HG03378 (cell line): ENCODE measurements at regions not wholly inside any gene's neighbourhood (a gene's known extent, or its start where the extent isn't known, plus 50 kb on each side); places are given as distances from the start of the nearest gene placed in this dataset.

Experiments
- ATAC-seq: cut with Tn5 transposase; IDR thresholded peaks from one replicate; pipeline ENCODE4 v1.9.1; 2021; ENCODE audit warnings: mild to moderate bottlenecking, moderate library complexity; ENCODE audit not compliant: unreplicated experiment

DNA sequence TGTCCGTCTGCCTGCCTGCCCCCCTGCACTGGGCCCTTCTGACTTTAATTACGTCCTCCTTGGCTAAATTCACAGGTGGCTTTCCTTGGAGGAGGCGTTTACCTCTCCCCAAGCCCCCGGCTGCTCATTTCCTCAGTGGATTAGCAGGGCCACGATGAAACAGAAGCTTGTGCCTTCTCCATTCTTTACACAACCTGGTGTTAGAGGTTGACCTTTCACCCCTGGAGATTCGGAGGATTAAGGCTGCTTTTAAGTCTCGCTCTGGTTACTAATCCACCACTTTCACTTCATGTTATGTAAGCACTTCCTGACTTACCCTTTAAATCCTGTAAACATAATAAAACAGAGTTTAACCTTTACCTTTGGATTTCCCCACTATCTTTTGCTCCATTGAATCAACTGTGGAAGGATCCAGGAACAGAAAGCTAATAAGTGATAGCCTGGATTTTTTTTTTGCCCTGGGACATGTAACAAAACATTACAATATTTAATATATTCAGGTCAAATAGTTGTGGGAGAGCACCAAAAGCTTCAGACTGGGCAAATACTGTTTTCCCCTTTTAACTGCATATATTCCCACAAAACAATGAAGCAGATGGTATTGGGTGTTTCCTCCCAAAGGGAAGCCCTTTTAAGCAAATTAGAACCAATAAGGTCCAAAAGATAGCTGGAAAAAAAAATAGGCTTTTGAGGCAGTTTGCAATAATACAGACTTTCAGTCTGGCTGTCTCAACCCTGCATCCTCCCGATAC lies 370.2 kb downstream of the EN1 start:
- ATAC-seq: no peak

DNA sequence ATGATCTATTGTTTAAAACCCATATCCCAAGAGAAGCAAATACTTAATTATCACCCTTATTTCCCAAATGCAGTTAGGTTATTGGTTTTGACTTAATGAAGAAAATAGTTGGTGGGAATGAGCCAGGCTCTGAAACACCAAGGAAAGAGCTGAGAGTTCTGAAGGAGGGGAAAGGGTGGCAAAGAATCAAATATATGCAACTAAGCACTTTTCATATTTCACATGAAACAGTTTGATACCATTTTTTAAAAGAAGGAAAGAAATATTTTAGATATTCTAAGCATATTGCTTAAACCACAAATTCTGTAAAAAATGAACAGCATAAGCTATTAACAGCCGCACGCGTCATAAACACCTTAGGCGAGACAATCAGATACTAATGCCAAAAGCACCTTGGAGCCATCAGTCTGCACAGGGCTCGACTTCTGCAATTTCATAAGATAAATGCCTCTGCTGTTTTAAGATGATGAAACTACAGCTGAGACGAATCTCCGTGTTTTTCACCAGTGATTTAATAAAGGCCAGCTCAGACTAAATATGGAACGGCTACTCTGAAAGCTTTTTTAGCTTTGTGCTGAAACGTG lies 371.7 kb downstream of the EN1 start:
- ATAC-seq: no peak

DNA sequence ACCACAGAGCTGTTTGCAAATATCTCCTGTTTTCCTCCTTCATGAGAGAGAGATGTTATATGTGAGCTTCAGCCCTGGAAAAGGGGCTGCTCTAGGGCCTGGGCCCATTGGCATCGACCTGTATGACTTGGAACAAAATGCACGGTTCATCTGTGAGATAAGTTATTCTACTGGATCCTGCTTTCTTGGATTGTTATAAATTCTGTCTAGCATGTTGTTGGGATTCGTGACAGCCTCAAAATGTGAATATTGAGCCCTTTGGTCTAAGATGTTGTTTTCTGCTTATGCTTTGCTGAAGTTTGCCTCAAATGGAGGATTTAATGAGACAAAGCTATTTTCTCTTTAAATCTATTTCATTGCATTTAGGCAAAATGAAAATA lies 372.9 kb downstream of the EN1 start:
- no peak for ATAC-seq

DNA sequence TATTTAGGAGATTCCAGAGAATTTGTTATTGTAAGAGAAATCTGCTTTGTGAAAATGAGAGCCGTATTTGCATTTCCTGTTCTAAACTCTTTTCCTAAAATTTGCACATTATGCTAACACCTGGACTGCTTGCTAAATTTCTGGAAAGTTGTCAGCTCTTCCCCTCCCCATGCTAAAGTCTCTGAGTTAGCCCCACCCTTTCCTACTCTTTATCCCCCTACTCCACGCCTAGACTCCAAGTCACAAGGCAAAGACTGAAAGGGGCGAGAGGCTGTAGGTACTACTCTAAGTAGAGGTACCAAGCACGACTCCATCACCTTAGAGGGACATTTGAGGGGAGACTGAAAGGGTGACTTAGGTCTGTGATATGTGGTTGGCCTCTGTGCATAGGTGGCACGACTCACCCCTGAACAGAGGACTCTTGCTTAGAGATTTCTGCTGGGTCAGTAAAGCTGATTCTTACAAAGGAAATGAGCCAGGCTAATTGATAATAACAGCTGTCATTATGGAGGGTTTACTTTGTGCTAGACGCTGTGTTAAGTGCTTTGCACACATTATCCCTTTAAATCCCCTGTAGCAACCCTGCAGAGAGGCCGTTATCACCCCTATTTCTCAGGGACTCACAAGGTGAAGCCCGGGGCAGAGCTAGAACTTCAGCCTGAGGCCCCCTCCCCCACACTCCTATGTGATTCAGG lies 373.5 kb downstream of the EN1 start:
- ATAC-seq: no peak

DNA sequence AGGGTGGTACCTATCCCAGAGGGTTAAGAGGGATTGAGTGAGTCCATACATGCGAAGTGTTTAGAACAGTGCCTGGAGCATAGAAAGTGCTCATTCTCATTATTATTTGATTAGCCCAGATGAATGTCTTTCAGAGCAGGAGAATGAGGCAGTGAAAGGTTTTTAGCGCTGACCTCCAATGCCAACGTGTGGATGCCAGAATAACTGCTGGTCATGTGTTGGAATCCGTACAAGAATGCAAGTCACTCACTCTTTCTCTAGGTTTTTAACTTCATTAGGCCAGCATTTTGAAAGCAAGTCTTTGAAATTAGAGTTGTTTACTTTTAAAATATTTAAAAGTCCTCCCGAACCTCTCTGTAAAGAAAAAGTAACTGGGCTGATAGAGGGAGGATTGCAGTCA lies 374.2 kb downstream of the EN1 start:
- ATAC-seq: no peak

DNA sequence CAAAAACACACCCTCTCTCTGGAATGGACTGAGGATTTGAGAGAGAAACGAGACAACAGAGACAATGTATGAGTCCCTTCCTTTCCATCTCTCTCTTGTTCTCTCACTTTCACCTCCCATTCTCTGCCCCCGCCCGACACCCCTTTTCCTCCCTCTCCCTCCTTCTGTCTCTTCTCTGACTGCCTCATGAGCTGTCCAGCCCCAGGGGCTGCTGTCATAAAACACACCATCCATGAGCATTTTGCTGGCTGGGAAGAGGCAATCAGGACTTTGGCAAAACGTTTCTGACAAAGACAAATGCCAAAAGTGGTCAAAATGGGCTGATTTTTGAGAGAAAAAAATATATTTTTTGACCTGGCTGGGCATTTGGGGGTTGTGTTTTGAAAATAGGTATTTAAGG lies 377.2 kb downstream of the EN1 start:
- ATAC-seq: no peak

DNA sequence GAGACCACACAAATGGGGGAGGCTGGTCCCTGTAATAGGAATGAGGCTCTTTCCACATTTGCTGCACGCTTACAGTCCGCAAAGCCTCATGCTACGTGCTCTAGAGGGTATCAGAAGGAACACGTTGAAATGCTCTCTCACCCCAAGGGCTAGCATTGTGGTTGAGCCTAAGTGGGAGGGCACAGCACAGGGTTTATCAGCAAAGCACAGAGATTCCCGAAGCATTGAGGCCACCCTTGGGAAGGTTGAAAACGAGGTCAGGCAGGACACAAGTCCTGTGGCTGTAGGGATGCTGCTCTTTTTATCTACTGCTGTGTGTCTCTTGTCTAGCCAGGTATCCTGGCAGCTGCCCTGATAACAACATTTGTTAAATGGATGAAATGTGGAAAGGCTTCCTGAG lies 378.3 kb downstream of the EN1 start:
- ATAC-seq: no peak

DNA sequence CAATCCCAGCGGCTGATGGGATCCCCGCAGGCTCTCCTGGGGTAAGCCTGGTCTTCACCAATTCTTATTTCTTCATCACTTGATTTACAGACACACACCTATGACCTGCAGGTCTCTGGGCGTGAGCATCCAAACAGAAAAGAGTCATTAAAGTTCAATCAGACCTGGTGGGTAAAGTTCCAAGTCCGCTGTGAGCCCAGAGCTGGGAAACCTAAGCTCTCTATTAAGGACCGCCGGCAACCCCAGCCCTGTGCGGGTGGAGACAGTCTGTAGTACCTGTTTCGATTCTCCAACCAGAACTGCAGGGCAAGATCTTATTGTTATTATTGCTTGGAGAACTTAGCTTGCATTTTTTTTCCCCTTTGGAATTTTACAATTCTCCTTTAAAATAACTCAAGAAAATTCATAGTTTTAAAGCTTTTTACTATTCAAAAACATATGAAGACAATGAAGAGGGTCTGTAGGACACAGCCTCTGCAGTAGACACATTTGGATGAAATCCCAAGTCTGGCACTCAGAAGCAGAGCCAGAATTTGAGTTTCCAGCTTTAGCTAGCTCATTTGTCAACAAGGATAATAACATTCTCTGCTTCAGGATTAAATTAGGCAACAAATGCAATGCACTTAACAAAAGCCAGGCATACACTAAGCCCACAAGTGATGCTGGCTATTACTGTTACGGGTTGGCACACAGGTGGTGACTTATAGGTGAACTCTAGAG lies 376.4 kb downstream of the INSIG2 start:
- ATAC-seq: no peak

DNA sequence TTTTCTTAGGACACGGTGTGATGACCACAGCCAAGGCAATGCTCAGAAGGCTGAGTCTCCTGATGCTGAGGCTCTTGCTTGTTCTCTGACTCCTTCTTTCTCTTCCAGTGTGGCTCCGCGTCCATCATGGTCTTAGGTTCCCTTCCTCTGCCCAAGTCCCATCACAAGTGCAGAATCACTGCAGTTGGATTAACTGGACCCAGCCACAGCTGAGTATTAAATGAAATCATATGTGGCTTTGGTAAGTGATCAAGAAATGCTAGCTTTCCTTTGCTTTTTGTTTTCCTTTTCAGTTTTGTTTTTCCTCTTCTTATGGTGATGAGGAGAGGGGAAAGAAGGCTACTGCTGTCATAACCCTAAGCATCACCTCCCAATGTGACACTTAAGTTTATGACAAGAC lies 375.8 kb downstream of the INSIG2 start:
- no peak for ATAC-seq

DNA sequence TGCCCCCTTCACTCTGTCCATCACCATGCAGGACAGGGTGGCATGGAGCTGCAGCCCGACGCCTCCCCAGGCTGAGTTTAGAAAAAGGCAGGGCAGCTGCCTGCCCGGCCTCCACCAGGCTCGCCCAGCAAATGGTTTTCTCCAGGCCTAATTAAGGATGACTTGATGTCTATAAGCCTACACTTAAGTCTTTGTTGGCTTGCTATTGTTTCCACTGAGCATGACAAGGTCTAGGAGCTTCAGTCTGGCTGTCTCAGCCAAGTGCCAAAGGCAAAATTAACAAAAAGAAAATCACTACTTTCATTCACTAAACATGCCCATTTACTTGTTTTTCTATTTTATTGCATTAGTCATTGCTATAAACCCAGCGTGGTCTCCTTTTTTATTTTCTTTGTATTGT lies 372.2 kb downstream of the INSIG2 start:
- ATAC-seq: no peak

DNA sequence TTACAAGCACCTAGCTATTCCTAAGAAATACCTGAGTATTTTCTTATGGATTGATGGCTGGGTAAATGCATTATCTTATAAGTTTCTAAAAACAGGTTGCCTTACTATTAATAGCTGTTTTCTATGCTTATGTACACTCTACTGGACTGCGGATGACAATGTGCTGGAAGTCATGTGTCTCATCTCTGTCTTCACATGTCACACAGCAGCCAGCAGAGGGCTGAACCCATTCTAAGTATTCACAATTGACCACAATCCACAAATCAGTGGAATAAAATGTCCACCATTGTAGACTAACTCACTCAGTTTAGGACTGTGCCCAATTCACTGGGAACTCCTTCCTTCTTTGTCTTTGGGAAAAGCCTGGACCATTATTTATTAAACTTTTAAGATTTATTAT lies 371.2 kb downstream of the INSIG2 start:
- no peak for ATAC-seq

DNA sequence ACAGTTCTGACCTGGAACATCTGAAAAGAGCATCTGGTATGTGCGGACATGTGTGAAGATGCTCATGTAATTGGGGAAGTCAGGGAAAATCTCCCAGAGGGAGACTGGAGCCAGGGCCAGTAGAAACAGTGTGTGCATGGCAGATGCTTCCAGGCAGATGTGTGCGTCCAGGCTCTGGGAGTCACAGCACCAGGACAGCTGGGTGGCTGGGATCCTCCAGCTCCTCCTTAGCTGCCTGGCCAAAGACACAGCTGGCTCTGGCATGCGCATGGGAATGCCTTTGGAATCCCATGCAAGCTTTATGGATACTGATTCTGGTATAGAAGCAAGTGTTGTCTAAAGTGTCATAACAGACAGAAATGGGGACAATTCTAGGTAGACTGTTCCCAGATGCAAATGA lies 369.7 kb downstream of the INSIG2 start:
- no peak for ATAC-seq

DNA sequence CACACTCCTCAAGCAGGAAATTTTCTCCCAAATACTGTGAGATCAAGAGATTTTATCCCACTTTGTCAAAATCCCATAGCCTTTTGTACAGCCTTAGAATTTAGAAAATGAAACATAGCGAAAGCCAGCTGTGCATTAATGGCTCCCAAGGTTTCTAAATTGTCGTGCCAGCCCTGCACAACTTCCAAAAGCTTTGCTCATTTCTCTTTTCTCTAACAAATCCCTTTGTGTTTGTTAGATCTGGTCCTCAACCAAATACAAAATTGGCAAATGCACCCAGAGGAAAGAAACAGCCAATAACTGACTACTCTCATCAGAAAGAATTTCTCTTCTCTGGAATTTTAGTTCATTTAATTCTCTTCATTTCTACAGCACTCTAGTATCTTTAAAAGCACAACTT lies 361.1 kb downstream of the INSIG2 start:
- no peak for ATAC-seq

DNA sequence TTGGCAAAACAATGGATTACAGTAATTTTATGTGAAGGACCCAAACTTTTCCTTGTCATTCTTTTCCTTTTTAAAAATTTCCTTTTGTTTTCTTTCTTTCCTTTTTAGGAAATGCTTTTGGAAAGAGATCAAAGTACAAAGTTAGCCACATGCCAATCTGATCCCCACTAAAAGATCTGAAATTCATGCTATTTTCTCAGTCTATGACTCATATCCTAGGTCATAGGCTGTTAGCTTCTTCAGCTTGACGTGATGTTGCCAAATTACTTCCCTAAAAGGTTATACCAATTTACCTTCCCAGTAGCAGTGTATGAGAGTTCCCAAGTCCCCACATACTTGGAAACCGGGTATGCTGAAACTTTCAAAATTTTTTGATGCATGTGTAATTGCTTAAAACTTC lies 355.3 kb downstream of the INSIG2 start:
- ATAC-seq: no peak

DNA sequence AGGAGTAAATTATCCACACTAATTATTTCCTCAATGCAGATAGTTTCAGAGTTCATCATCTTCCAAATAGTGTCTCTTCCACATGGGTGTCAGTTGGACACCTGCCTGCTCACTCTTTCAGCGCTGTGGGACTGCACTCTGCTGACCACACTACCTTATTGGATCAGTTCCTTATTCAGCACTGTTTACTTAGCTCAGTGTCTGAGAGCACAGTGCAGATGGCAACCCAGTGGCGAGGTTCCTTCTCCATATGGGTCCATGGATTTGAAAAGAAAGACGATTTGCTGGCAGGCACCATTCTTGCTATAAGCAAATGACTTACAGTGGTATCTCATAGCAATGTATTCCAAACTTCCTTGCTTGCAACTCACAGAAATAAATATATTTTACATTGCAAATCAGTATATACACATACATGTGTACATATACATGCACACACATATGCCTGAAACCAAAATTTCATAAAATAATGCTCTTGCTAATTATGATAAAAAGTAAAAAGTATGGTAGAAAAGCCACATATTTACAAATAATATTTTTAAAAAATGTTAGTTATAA lies 354.8 kb downstream of the INSIG2 start:
- ATAC-seq: no peak

DNA sequence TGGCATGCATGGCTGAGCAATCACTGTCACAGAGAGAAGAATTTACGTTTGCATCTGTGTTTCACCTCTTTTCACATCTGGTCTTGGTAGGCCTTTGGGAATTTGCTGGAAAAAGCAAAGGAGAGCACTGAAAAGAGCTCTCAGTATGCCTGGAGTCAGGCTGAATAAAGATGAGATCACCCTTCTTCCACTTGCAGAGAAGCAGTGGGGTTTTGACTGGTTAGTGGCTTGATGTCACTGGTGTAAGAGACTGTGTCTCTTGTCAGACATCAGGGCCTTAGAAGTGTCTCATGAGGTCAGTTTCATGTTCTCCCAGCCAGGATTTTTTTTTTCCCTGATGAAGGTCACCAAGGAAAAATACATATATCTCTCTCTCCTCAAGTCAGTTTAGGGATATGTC lies 353.8 kb downstream of the INSIG2 start:
- no peak for ATAC-seq

DNA sequence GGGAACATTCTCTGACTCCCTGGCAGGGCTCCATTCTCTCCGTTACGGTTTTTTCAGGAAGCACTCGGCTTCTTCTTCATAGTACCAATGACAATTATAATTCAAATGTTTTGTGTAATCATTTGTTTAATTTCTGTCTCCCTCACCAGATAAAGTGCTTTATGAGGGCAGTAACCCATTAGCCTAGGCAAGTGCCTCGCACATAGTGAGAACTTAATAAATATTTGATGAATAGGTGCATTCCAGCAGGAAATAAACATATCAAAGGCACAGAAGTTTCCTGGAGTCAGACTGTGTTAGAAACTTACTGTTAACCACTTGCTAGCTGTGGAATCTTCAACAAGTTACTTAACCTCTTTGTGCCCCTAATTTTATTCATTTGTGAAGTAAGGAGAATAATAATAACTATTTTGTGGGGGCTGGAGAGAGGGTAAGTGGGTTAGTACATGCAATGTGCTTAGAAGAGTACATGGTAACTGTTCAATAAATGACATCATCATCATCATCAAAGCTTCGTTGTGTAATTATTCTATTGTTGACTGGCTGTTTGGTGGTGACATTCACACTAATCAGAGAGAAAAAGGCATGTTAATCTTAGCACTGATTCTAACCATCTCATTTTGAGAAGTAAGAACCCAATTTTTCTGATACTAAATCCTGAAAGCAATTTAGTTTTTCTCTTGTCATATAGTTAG lies 352.3 kb downstream of the INSIG2 start:
- no peak for ATAC-seq

DNA sequence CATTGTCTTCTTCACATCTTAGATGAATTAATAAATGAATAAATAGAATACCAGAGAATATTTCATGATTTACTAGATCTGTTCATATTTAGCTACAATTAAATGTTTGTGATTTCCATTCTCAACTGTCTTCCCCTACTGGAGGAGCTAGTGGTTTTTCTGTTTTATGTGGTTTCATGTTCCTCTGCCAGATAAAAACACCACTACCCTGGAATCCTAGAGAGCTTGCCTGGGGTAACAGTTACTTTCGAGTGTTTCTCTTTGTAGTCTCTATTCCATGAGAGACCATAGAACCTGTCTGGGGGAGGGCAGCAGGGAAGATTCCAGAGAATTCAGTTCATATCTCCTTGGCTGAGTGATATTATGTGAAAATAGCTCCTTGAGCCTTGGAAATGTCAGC lies 349.2 kb downstream of the INSIG2 start:
- no peak for ATAC-seq

DNA sequence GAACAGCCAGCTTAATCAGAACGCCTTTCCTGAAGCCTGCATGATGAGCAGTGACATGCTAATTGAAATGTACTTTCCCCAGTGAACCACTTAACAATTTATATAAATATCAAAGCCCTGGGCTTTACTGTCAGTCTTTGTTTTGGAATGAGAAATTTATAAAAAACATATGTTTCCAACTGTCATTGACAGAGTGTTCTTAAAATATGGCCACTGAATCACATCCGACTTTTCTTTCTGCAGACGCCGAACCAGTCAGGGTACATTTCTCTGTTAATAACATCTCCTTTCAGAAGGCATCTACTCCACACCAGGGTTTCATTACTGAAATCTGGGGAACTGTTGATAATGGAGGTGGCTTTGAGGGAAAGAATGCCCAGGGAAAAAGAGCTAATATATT lies 343.7 kb downstream of the INSIG2 start:
- ATAC-seq: no peak

DNA sequence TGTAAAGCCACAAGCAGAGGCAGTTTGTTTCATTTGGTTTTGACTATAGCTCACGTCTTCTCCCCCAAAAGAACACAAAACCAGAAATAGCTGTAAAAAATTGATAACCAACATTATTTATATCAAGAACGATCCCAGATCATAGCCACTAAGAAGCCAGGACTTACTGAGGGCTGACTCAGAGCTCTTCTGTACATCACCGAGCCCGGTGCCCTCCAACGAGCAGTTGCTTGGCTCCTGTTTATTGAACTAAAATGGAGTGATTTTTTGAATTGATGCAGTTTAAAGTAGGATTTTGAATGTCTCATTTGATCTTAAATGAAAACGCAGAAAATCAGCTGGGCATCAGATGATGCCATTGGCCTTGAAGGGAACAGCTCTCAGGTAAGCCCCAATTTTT lies 343.3 kb downstream of the INSIG2 start:
- no peak for ATAC-seq

DNA sequence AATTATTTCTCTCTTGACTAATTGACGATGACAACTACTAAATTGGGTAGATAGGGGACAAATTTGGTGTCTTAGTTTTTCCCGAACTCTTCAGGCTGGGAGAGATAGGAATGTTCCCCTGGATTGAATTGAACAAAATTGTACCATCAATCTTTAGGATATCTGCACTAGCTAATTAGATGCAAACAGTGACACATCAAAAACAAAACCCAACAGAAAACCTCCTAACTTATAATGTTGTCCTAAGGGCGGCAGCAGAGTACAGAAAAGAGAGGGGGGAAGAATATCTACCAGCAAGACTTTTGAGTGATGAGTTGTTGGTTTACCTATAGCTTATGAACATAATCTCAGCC lies 342.9 kb downstream of the INSIG2 start:
- ATAC-seq: no peak
